ENCODE measurements at regions not wholly inside any gene's neighbourhood (a gene's known extent, or its start where the extent isn't known, plus 50 kb on each side); places are given as distances from the start of the nearest gene placed in this dataset.

- TF ChIP-seq CTCF (IDR thresholded peaks at IDR 0.05) (no peak), EZH2 (IDR thresholded peaks at IDR 0.05) (no peak)
These were observed 599.8 kb downstream of the ADGRL2 start for GRCh38 chr1:82400521-82400920.
